Muscle of arm (tissue), 1 donor: ENCODE measurements at regions not wholly inside any gene's neighbourhood (a gene's known extent, or its start where the extent isn't known, plus 50 kb on each side); places are given as distances from the start of the nearest gene placed in this dataset.
"Not testable (repeated sequence)": the region's sequence is repeated elsewhere in the genome, so short reads cannot be mapped to it uniquely, and the experiment has no call there.

Experiments used
- DNase-seq: peaks from one replicate; pipeline ENCODE4 v3.0.0-alpha.2; 2013

DNA sequence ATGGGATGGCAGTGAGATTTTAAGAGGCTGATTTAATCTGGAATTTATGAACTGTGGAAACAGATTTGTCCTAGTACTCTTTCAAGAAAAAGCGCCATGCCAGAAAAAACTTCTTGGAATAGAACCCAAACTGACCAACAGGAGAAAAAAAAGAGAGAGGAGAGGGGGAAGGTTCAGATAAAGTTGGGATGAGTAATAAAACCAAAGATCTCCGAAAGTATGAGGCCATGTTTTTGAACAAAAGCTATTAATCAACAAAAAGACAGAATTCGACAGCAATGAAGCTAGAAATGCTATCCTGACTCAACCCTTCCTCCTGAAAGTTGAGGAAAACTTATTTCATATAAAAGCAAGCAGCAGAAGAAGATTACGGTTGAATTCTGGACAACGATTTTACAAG is 135.5 kb downstream of the CEMIP2 start:
- no peak for DNase-seq

GRCh38 chr9:71630377-71630995 is 137.8 kb downstream of the CEMIP2 start:
- DNase-seq = no peak

DNA sequence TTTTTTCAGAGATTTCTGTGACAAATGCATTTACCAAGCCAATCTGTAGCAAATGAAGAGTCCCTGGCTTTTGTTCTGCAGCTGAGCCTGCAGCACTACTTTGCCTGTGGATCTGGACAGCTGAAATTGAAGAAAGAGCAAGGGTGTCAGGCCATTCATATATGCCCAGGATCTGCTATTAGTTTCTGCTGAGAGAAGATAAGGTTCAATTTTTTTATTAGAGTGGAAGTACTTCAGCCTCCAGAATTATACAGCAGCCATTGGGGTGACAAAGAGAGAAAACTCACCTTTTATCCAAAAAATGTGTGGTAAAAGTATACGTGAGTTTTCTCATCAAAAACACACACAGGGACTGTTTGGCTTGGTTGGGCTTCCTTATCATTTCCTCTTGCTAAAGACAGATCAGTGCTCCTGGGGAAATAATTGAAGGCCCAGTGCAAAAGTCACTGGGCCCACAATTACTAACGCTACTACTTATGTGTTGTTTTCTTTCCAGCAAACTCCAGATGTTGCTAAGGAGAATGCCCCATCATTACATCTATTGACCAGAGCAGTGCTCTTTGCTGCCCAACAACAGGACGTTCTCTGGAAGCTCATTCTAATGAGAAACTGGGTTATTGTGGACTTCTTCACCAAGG is 138.6 kb downstream of the CEMIP2 start:
- DNase-seq = no peak

- DNase-seq = no peak
These were observed 140.1 kb downstream of the CEMIP2 start for GRCh38 chr9:71628247-71628646.

- DNase-seq = no peak
These were observed 140.8 kb downstream of the CEMIP2 start for GRCh38 chr9:71627537-71627936.

- DNase-seq = no peak
These were observed 141.9 kb downstream of the CEMIP2 start for GRCh38 chr9:71626395-71626794.

GRCh38 chr9:71624728-71625127 is 143.6 kb downstream of the CEMIP2 start:
- no peak for DNase-seq

DNA sequence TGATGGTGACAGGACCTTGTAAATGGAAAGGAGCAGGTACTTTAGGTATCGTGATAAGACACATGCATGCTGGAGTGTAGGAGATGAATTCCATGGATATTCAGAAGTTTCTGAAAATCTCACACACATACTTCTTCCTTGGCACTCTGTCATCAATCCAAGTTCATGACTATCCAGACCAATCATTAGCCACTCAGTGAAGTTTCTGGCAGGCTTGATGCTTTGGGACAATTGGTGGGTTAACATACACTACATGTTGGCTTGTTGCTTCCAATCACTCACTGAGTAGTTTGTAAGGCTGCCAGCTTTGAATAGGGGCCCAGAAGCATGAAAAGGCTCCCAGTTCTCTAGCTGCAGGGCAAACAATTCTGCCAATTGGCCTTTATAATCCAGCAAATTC is 147.6 kb downstream of the CEMIP2 start:
- DNase-seq = no peak

- peak; percentile 41 for DNase-seq
These were observed 148.0 kb downstream of the CEMIP2 start for GRCh38 chr9:71620331-71620730.

DNA sequence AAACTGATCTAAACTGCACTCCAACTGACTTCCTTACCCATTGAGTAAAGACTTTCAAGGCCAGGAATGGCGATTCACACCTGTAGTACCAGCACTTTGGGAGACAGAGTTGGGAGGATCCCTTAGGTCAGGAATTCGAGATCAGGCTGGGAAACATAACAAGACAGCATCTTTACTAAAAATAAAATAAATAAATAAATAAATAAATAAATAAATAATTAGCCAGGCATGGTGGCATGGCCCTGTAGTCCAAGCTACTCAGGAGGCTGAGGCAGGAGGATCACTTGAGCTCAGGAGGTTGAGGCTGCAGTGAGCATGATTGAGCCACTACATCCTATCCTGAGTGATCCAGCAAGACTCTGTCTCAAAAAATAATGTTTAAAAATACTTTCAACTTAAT is 148.4 kb downstream of the CEMIP2 start:
- no peak for DNase-seq

DNA sequence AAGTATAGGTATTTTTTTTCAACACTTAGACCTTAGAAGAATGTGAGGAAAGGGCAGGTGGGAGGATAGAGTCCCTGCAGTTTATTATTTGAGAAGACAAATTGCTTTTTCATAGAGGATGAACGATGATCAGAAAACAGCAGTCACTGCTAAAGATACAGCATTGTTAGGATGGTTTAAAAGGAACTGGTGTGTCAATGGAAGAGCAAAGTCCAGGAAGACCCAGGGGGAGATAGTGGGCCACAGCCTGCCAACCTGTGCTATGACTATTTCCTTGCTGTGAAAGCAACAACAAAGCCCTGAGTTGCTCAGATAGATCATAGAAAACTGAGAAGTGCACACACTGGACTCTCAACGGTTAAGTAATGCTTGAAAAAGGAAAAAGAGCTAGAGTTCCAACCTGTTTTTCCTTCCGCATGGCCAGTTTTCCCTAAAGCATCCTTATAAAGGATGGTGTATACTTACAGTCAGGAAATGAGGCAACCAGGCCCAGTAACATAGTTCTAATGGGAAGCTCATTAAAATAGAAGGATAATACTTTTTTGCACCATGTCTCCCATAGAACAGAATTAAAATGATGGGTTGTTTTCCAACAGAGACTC is 153.8 kb downstream of the CEMIP2 start:
- DNase-seq = peak; percentile 35

GRCh38 chr9:71612889-71613288 is 155.4 kb downstream of the CEMIP2 start:
- DNase-seq = no peak

DNA sequence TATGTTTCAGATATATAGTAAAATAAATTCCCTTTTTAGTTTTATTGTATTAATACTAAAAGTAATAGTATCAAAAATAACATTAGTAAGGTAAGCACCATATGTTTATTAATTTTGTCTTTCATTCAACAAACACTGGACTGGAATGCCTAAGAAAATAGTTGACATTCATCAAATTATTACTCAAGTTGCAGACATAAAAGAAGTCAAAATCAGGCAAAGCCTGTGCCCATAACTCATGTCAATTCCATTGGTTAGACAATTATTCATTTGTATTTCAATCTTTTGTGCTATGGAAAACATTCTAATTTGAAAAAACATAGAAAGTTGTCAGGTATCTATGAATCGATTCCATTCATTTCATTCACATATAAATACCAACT is 158.9 kb downstream of the CEMIP2 start:
- no peak for DNase-seq

DNA sequence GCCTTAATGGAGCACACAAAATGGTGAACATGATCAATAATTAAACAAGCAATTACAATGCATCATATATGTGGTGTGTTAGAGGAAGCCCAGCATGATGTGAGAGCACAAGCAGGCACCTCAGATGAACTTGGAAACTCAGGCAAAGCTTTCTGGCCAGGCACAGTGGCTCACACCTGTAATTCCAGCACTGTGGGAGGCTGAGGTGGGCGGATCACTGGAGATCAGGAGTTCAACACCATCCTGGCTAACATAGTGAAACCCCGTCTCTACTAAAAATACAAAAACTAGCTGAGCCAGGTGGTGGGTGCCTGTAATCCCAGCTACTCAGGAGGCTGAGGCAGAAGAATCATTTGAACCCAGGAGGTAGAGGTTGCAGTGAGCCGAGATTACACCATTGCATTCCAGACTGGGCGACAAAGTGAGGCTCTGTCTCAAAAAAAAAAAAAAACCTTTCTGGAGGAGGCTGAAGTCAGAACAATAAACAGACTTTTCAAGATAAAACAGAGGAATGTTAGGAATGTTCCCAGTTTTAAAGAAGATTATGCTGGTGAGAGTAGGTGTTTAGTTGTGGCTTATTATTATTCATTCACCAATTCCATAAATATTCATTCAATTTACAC is 159.4 kb downstream of the CEMIP2 start:
- DNase-seq = no peak

DNA sequence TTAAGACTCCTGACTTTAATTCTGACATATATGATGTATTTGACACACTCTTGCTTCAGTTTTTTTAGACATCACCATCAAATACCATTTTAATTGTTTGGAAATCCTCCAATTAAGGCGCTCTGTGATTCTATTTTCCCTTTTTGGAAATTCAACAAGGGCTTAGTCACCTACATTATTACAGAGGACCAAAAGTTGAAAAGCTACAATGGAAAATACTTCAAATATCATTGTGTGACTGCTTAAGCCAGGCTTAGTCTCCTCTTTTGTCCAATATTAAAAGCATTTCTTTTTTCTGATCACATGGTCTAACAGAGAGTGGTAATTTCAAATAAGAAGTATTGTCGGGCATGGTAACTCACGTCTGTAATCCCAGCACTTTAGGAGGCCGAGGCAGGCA is 160.3 kb downstream of the CEMIP2 start:
- no peak for DNase-seq

DNA sequence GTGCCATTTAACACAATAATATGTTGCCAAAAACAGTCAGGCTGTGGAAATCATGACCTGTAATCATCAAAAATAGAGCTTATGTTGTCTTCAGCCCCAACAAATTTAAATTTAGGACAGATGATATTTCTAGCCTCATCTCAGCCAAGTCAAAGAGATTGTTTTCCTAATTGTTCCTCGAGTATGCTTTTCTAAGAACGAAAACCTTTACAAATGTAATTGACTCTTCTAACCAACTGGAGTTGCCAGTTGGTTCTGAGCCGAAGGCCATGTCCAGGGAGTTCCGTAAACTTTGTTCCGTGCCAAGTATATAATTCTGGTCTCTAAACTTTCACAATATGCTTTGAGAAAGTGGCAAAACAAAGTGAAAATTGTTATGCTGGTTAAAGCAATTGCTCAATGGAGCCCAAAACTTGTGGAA is 160.8 kb downstream of the CEMIP2 start:
- DNase-seq = peak; percentile 57

- peak; percentile 55 for DNase-seq
These were observed 163.9 kb downstream of the CEMIP2 start for GRCh38 chr9:71604197-71605063.

DNA sequence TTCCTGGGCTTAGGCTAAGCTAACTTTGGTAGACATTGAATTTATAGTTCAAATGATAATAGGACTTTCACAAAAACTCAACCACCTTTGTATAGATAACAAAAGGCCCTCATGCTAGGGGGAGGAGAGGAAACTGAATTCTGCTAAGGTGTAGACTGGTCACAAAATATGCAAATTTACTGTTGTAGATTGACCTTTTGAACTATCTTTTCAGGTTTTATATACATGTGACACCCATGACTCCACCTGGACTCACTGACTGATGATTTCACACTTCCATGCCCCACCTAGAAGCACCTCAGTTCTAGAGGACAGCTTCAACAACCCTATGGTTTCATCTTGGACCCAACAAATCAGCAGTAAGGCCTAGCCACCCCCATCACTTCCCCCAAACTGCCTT is 165.7 kb downstream of the CEMIP2 start:
- DNase-seq = no peak

- not testable (repeated sequence) for DNase-seq
These were observed 172.6 kb downstream of the CEMIP2 start for GRCh38 chr9:71595762-71596161.

GRCh38 chr9:71594541-71594940 is 173.8 kb downstream of the CEMIP2 start:
- DNase-seq = no peak

DNA sequence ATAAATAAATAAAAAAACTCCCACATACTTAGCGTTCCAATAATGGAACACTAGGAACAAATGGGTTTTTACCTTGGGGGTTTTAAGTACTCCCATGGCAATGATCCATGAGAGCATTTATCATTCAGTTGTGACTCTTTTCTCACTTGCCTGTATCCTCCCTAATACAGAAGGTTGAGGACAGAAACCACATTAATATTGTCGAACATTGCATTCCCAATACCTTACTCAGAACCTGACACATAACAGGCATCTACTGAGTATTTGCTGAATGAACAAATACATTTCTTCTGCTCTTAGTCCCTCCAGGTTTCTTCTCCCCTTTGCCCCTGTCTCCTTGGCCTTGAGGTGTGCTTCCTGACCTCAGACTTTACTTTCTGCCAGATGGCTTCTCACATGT is 175.9 kb downstream of the CEMIP2 start:
- DNase-seq = no peak

DNA sequence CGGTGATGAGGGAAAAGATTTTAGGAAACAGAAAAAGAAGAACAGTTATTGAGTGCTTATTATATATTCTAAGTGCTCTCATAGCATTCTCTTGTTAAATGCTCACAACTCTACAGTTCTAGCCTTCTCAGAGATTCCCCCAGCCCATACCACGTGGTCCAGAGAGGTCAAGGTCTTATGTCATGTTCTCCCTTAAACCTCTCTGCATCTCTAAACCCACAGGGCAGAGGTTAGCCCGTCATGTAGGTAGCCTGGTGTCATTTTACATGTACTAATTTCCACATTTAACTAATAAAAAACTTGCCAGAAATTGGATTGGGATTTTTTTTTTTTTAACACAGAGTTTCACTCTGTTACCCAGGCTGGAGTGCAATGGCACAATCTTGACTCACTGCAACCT is 178.0 kb downstream of the CEMIP2 start:
- DNase-seq = no peak
